GOT3 (cell line): ENCODE measurements at regions not wholly inside any gene's neighbourhood (a gene's known extent, or its start where the extent isn't known, plus 50 kb on each side); places are given as distances from the start of the nearest gene placed in this dataset.

Source experiments
- DNase-seq: peaks from one replicate; lab custom pipeline; 2025; ENCODE audit warnings: mixed read lengths; lab: John Stamatoyannopoulos, UW

DNA sequence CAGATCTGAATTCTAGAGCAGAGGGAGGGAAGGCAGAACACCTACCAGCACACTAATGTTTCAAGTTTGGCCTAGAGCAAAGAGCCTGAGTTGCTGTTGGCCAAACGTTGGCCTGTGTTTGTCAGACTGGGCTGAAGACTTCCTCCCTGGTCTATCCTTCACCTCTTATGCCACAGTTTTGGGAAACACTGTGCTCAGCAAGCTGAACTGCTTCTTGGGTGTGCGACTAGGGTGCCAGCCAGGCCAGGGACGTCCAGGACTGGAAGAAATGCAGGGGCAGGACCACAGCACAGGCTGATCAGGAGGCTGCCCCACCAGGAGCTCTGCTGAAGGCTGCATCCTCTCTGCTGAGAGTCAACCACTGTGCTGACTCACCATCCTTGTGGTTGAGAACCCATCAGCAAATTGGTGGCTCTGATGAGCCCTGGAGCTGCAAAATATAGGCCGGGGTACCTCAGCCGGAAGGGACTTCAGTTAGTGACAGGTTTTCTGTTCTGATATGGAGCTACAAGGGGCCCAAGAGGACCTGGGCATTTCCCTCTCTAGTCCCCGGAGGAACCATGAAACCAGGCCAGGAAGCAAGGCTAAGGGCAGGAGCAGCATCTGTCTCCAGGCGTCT is 131.6 kb upstream of the RASGRP1 start:
- DNase-seq: no peak

DNA sequence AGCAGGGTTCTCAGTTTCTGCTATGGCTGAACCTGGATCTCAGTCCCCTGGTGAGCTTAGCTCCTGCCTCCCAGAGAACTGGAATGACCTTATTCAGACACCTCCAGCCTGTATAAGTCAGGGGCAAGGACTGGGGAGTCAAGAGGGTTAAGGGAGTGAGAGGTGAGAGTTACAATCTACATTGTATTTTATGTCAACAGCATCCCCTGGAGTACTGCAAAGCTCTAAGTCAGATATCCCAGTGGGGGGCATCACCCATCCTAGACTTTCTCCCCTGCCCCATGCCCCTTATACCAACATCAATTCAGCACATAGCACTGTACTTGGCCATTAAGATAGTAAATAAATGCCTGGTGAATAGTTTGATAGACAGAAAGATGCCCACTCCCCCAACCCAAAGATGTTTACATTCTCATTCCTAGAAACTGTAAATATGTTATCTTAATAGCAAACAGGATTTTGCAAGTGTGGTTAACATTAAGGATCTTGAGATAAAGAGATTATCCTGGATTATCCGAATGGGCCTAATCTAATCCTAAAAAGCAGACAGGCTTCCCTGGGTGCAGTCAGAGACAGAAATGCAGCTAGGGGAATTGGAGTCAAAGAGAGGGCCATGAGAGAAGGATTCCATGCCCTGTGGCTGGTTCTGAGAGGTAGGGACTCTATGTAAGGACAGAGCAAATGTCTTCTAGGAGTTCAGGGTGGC is 132.3 kb upstream of the RASGRP1 start:
- DNase-seq: no peak

DNA sequence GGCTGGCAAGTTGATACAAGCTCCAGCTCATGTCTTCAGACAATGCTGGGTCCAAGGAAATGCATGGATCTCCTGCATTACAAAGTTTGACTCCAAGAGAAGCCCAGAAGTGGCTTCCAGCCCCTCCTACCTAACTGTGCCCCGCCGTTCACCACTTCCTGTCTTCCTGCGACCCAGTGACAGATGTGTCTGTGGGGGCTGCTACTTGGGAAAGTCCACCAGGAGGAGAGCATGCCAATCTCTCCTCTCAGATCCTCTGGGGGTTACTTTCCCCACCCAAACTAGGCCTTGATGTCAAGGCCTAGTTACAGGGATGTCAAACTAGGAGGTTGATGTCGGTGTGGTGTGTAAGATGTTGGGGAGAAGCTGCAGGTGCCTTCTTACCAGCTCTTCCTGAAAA is 133.6 kb upstream of the RASGRP1 start:
- no peak for DNase-seq

DNA sequence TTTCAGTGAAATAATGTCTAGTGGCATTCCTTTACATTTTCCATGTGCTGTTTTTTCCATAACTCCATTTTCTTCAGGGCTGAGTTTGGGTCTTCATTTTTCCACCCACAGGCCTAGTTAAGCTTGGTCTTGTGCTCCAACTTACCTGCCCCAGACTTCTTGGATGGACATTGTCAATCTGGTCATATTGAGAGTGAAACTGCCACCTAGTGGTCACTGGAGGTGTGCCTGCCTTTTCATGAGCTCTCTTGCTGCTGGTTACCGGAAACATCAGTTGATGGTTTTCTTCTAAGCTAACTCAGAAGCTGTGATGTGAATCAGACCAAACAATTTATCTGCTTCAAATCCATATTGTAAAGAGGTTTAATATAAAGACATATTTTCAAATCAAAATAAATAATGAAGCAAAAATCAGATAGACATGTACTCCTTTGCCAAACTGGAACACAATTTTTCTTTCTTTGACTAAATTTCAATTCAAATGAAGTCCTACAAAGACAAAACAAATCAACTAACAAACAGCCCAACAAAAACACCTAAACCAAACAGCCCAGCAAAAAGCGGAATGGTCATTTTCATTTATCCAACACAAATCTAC is 135.1 kb upstream of the RASGRP1 start:
- no peak for DNase-seq

DNA sequence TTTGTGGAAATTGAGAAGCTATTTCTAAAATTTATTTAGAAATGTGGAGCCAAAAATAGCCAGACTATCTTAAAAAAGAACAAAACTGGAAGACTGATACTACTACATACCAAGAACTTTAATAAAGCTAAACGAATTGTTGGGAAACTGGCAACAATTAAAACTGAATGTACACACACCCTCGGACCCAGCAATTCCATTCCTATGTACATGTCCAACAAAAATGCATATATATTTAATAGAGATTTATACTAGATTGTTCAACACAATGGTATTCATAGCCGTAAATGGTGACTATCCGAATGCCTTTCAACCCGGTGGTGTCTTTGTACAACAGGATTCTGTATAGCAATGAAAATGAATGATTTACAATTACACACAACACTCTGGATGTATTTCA is 136.5 kb upstream of the RASGRP1 start:
- DNase-seq: no peak

DNA sequence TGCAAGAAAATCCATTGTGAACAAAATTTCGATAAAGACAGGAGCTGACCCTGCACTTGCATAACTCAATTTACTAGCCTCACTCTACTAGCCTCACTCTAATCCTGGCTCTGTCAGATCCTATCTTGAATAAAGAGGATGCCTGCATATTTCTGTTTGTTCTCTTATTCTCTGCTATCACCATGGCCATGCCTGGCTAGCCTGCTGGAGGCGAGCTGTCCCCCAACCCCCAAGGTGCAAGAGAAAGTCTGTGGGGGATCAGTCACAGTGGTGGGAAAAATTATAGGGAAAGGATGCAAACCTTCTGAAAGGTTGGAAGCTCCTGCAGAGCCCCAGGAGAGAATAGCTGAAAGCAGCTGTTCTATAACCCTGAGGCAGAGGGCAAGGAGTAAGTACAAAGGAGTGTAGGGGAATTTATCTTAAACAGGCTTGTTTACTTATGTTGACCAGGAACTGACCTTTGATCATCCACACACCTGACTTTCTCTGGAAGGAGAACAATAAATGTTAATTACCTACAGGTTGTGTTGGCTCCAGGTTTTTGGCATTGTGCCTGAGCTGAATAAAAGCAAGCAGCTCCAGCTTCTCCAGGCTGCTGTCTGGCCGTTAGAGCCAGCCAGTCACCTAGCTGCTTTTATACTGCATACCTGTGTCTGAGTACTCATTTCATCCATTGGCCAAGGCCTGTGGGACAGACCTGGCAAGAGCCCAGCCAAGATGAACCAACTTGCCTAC is 137.7 kb upstream of the RASGRP1 start:
- no peak for DNase-seq

DNA sequence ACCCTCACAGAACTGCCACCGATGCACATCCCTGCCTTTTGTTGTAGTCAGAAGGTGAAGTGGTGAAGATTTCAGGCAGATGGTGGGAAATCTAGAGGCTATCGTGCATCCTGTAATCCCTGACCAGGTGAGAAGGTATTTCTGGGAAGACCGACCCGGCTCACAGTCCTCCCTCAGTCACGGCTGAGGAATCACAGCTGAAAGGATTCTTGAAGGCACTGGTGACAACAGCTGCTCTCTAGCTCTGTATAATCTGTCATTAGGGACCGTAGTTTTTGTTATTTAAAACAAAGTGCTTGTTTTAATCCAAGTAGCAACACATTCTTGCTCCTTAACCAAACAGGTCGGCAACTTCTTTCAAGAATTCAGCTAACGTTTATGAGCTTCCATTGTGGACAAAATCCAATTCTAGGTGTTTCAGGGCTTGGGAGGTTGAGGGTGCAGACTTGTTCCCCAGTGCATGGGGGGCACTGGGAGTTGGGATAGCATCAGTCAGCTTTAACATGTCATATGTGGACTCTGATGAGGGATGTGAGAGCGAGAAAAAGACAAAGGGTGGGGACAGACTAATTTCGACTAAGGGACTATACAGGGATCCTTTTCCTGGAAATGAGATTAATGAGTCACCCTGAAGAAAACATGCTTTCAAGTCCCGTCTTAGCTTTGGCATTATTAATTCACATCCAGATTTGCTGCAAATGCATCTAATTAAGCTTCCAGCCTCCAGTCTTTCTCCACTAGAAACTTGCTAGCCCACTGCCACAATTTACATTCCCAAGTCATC is 141.0 kb upstream of the RASGRP1 start:
- no peak for DNase-seq

DNA sequence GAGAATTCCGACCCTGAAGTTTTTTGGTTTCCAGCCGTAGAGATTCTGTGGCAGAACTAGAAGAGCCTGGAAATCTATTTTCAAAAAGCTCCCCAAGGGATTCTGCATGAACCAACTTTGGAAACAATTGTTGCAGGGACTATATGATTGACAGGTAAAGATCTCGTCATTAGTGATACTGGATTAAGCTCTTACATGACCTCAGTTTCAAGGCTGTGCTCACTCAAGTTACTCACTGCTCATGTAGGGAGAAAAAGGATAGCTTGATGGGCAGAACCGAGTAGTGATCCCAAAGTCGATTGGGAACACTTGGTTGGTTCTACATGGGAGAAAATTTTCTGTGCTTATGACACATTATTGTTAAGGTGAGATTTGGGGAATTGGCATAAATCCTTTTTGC is 142.3 kb upstream of the RASGRP1 start:
- DNase-seq: no peak

DNA sequence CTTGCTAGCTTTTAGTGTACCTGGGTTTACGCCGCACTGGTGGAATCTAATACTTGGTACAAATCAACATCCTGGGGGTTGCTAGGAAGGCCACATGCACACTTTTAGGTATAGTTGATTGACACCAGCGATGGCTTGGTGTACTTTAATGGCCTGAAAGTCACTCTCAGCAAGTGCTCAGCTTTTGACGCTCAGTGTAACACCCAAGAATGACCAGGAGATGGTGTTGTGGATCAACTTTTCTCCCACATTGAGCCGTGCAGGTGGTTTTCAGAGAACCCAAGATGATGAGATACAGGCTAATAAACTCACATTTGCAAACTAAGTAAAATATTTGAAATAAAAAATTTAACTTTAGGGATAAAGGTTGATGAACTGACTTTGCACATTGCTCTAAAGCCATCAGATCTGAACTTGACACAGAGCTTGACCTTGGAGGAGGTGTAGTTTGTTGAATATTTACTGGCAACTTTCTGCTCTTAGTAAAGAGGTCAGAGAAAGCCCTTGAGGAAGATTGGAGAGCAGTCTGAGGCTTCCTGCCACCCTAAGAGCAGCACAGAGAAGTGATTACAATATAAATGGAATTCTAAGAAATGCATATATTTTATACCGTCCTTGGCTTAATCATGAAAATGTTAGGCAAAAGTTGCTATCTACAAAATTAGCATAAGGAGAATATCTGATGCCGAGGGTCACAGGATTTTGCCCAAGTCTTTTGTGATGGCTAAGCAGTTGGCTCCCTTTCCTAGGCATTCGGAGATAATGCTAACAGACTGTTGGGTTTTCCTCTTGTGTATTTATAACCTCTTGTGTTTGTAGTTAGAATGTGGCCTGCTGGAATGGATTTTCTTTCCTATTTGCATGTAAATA is 143.4 kb upstream of the RASGRP1 start:
- DNase-seq: no peak

DNA sequence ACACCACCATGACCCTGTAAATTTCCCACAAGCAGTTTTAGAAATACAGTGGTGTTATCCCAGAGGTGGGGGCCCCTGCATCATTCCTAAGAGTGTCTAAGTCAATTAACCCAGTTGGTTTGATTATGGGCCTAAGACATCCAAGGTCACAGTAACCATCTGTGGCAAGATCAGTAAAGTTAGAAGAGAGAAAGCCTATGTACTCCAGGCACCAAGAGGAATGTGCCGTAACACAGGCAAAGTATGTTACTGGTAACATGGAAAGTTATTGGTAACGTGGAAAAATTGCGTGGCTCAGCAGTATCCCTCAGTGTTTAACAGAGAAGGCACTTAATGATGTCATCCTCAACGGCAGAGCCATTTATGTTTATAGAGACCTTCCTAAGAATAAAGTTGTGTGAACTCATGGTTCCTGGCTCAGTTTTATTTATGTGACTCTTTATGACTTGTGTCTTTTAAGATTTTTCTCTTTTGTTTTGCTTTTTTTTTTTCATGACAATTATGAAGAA is 144.1 kb upstream of the RASGRP1 start:
- DNase-seq: no peak

DNA sequence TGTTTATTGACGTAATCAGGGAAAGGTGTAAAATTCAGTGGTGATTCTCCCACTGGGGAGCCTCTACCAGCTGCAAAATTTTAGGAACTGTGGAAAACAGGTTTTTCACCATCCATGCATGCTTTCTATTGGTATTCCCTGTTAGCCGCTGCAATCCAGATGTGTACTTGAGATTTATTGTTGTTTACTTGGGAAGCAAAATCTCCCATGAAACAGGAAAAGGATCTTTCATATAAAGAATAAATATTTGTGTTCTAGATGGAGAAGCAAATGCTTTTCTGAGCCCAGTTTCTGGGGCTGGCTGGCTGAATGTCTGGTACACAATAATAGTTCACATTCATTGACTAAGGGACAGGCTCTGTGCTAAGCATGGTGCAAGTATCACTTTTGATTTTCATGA is 144.6 kb upstream of the RASGRP1 start:
- DNase-seq: no peak

DNA sequence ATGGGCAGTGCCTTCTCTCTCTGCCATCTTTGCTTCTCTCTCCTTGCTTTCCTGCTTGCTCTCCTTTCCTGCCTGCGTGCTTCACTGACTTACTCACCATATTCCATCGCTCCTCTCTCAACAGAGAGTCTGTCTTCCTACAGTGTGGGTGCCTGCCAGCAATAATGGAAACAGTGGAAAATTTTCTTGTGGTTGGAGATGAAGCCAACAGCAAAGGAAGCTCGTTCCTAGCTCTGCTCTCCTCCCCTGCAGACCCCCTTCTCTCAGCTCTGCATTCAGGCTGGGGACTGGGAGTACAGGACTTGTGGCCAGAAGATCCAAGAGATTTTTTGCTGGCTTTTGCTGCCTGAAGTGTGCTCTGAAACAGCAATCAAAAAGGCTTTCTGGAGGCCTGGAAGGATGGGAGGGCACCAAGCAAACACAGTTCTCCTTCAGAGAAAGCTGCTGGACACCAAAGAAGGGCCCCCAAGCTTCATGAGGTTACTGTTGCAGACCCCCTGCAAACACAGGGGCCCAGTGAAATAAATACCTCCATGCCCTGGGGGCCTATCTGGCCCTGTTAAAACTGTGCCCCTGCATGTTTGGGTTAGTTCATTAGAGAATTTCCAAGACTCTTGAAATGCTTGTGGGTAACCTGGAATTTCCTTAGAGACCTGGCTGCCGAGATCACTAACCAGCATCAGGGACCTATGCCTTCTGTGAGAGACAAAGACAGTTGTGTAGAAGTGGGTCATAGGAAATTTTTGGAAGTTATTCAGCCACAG is 149.9 kb upstream of the RASGRP1 start:
- DNase-seq: peak; percentile 34

DNA sequence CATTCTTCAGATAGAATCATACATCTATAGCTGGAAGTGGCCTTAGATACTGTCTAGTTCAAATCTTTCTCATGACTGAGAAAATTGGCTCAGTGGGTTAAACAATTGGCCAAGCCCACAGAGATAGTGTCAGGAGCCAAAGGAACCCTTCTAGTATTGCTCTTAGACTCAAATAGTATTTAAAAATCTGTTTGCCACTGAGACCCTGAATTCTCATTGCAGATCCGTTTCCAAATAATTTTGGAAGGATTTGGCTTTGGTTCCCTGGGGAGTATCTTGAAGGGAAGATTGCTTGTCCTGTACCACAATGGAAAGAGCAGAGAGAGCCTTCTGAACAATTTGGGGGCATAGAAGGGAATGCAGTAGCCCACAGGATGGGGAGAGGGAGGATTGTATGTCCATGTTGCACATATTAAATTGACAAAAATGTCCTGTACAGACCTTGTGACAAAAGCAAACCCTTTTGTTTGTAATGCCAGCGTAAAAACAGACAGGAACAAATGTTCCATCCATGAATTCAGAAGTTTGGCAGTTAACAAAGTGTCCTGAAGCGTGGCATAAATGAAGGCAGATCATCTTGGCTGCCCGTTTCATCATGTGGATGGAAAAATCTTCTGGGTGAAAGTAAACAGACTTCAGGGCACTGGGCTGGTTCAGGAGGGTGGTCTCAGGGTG is 156.4 kb upstream of the RASGRP1 start:
- DNase-seq: no peak

DNA sequence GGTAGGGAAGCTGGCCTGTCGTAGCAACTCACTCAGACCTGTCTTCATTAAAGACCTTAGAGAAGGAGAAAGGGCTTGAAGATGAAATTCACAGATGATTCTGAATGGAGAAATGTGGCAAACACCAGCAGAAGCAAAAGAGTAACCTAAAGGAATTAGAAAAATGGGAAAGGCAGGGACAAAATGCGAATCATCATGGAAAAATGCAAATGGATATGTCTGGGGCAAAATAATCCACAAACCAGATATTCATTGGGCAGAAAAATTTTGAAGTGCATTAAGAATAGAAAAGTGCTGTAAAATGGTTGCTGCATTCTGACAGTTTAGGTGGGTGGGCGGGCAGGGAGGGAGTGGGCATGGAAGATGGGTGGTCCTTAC is 156.9 kb upstream of the RASGRP1 start:
- DNase-seq: no peak

DNA sequence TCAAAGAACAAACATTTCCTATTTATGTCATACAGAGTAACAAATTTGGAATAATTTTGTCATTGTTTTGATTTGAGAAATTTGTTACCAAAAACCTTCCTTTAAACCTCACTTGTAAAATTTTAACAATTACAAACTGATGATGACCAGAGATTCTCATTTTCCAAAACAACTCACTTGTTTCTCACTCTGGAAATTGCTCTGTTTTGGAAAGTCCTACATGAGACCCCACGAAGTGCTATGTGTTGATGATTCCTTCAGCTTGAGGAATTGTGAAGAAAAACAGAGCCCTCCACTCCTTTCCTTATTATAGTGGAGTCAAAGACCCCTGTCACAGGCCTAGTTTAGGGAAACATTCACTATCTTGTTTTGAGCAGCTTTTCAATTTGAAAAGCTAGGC is 157.6 kb upstream of the RASGRP1 start:
- no peak for DNase-seq

DNA sequence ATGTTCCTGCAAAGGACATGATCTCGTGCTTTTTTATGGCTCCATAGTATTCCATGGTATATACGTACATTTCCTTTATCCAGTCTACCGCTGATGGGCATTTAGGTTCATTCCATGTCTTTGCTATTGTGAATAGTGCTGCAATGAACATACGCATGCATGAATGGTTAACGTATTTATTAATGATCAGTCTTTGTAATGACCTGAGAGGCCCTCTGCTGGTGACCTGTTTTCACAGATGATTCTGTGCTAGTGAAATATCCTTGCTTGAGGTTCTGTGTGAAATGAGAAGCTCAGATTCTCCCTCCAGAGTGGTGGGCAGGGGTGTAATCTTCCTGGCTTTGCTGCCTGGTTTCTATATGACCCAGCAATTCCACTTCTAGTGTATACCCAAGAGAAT is 160.2 kb upstream of the RASGRP1 start:
- no peak for DNase-seq

DNA sequence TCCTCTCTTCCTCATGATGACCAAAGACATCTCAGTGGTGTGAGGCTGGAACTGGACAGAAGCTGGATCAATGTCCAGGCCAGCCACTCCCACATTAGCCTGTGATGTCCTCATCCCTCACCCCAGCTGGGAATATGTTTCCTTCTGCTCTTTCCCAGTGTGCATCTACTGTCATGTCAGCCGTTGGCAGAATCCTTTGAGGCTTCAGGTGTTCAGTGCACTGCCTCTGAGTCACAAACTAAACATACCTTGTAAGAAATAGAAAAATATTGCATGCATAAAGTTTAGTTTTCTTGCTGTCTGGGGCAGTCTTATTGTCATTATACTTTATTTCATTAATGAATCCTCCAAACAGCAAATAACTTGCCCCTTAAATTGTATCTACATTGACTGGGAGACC is 161.6 kb upstream of the RASGRP1 start:
- no peak for DNase-seq

DNA sequence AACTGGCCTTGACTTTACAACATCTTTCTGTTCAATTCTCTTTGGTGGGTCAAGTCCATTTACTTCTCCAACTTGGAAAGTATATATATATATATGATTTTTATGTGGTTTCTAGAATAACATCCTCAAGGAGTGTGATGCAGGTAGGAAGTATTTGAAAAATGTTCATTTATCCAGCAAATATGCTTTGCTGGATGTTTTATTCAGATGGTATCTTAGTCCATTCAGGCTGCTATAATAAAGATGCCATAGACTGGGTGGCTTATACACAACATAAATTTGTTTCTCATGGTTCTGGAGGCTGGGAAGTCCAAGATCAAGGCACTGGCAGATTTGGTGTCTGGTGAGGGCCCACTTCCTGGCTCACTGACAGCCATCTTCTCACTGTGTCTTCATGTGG is 168.7 kb upstream of the RASGRP1 start:
- no peak for DNase-seq

DNA sequence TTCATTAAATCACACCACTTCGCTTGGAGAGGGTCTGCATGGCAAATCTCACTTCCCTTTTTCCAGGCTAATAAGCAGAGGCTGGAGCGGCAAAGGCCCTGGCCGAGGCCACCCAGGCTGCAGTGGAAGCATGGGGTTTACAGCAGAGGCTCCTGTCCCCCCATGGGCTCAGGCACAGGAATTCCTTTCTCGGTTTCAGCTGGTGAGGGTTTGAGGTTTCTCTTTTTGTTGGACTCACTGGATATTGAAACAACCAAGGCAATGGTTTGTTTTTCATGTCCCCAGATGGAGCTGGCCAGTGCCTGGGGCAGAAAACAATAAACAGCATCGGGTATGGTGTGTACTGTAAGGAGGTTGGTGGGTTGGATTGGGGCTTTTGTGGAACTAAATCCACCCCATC is 175.6 kb upstream of the RASGRP1 start:
- DNase-seq: no peak

DNA sequence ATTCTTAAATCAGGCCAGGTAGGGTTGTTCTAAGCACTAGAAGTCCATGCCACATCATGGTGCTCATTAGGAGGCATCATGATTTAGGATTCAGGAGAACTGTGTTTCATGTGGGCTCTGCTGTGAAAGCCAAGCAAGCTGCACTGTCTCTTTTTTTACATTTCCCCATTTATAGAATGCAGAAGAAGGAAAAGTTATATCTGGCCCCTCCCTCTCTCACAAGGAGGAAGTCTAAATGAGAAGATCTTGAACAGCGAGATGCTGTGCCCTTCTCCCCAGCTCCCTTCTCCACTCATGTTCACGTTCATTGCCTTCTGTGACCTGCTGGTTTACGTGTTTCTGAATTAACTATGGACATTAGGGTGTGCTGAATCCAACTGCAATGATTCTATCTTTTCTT is 178.5 kb upstream of the RASGRP1 start:
- no peak for DNase-seq
